NCI-H345 treated with DMSO at 0.1 percent for 48 hours (cell line): ENCODE measurements at regions not wholly inside any gene's neighbourhood (a gene's known extent, or its start where the extent isn't known, plus 50 kb on each side); places are given as distances from the start of the nearest gene placed in this dataset.
"Not testable (repeated sequence)": the region's sequence is repeated elsewhere in the genome, so short reads cannot be mapped to it uniquely, and the experiment has no call there.

ENCODE experiments used
- DNase-seq: peaks from one replicate; lab custom pipeline; 2025; ENCODE audit not compliant: unreplicated experiment; lab: John Stamatoyannopoulos, UW

GRCh38 chr15:44817797-44818196 is 81.5 kb downstream of the TRIM69 start:
- DNase-seq: not testable (repeated sequence)

DNA sequence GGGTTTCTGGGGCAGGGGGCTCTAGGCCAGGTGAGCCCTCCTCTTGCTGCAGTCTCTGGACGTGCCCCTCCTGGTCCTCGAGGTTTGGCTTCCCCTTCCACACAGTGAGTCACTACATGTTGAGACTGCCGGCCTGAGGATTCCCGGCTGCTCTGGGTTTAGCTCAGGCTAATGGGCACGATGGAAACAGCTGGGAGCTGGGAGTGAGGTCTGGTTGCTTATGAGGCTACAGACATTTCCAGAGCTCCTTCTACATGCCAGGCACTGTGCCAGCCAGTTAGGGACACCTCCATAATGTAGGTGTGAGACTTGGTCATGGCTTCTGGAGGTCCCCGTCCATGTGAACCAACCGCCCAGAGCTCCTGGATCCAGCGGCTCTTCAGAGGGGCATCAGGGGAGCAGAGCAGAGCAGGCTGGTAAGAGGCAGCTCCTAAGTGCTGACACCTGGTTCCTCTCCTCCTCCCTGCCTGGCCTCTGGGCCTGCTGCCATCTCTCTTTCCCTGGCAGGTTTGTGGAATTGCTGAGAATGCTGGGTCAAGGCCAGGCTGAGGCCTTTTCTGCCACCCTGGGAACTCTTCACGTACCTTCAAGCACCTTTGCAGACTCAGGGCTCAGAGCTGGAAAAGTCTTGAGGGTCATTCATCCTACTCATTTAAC is 83.1 kb downstream of the TRIM69 start:
- not testable (repeated sequence) for DNase-seq

- DNase-seq: not testable (repeated sequence)
These were observed 84.2 kb downstream of the TRIM69 start for GRCh38 chr15:44820535-44820934.

GRCh38 chr15:44820967-44821366 is 84.6 kb downstream of the TRIM69 start:
- DNase-seq: not testable (repeated sequence)

GRCh38 chr15:44824277-44825145 is 88.2 kb downstream of the TRIM69 start:
- not testable (repeated sequence) for DNase-seq

- not testable (repeated sequence) for DNase-seq
These were observed 90.3 kb downstream of the TRIM69 start for GRCh38 chr15:44826583-44826982.

DNA sequence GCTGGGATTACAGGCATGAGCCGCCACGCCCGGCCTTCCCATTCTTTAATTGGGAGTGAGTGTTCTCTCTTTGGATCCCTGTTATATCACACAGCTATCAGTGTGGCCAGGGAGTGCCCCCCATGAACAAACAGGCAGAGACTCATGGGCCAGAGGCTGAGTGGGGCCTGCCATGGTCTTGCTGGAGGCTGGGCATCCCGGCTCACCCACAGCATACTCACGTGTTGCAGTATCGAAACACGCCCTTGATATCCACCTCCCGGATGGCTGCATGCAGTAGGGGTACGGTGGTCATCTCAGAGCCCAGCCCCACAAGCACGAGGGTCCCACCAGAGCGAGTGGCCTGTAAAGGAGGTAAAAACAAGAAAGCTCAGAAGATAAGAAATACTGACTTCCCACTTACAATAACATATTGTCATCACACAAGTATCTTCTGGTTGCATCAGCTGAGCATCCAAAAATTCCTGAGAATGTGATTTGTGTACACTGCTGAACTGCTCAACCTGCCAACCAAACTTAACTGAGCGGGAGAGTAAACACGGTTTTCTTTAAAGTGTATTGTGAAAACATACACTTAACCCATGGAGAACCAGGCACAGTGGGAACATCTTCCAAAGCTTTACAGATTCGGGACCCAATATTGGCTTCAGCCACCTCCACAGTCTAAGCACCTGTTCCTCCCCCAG is 92.0 kb downstream of the TRIM69 start:
- DNase-seq: not testable (repeated sequence)

DNA sequence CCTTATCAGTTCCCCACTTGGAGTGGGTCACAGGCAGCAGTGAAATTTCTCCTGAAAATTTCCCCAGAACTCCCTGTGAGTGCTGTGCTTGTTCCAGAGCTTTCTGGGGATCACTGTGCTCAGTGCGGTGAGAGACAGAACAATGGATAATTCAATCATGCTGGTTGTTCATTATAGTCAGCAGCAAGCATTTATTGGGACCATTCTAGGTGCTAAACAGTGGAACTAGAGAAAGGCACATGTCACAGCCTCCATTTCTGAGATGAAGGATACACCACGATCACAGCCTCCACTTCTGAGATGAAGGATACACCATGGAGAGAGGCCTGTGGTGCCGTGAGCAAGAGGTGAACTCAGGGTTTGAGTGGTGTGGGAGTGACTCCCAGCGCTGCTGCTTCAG is 92.8 kb downstream of the TRIM69 start:
- not testable (repeated sequence) for DNase-seq

DNA sequence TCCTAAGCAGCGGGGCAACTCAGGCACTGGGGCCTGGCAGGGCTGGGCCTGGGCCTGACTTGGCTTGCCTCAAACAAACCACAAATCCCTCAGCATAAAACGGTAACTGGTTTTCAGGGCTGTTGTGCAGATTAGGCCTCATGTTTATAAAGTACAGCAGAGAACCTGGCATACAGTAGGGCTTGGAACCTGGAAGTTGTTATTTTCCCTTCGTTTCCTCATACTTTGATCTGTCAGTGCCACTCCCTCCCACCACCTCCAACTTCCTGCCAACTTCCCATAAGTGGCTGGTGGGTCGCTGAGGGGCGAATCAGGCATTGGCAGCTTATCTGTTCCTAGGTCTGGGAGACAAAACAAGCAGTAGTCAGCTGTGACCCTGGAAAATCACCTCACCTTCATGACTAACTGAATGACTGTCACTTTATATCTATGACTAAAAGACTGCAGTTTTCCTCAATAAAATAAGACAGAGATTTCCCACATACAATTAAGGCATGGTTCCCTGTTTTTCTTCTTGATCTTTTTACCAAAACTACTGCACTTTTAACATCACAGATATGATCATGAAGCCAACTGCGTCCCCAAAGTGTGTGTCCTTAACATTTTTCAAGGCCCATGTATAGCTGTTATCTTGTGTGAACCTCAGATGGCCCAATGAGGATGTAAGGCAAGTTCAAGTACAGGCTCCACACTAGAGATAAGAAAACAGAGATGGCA is 94.5 kb downstream of the TRIM69 start:
- DNase-seq: not testable (repeated sequence)

DNA sequence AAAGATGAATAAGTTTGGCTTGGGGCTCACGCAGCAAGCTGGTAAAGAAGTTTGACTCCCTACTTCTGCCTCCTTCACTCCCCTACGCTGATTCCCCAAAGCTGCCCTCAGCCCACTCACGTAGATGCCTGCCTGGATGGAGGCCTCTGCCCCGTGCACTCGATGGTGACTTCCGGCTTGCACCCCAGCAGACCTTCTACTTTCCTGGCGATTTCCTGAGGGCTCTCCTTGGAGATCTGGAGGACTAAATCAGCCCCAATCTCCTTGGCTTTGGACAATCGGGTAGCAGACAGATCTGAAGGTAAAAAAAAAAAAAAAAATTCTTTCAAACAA is 95.0 kb downstream of the TRIM69 start:
- DNase-seq: not testable (repeated sequence)

GRCh38 chr15:44832133-44832532 is 95.8 kb downstream of the TRIM69 start:
- not testable (repeated sequence) for DNase-seq

- DNase-seq: not testable (repeated sequence)
These were observed 96.8 kb downstream of the TRIM69 start for GRCh38 chr15:44833081-44833480.

- not testable (repeated sequence) for DNase-seq
These were observed 97.4 kb downstream of the TRIM69 start for GRCh38 chr15:44833761-44834160.

DNA sequence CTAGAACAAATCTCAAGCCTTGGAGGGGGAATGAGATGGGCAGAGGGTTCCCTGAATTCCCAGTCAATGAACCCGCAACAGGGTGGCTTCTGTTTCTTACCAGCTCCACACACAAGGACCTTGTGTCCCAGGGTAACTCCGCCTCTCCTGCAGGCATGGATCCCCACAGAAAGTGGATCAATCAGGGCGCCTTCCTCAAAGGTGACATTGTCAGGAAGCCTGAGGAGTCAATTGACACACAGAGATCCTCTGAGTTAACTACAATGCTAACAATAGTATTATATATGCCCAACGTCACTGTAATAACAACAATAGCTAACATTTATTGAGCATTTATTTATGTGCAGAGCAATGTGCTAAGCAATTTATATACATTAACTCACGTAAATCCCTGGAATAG is 98.8 kb downstream of the TRIM69 start:
- DNase-seq: not testable (repeated sequence)

GRCh38 chr15:44836094-44836493 is 99.8 kb downstream of the TRIM69 start:
- DNase-seq: no peak

GRCh38 chr15:44838929-44839328 is 102.6 kb downstream of the TRIM69 start:
- DNase-seq: not testable (repeated sequence)

- not testable (repeated sequence) for DNase-seq
These were observed 105.4 kb downstream of the TRIM69 start for GRCh38 chr15:44841762-44842161.

DNA sequence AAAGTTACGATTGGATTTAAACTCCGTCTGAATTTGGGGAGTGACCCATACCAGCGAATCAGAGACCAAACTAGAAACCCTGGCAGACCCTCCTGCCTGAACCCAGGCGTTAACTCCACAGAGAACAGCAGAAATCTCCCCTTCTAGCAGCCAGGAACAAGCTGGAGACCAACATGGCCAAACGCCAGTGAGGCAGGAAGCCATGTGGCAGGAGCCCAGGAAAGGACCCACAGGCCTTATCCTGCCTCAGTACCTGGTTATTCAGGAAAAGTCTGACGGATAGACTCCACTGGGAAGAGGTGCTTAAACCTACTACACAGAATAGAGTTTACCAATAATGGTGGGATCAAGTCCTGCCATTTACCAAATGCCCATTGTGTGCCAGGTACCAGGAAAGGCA is 106.6 kb downstream of the TRIM69 start:
- DNase-seq: not testable (repeated sequence)

GRCh38 chr15:44844936-44845335 is 108.6 kb downstream of the TRIM69 start:
- not testable (repeated sequence) for DNase-seq

DNA sequence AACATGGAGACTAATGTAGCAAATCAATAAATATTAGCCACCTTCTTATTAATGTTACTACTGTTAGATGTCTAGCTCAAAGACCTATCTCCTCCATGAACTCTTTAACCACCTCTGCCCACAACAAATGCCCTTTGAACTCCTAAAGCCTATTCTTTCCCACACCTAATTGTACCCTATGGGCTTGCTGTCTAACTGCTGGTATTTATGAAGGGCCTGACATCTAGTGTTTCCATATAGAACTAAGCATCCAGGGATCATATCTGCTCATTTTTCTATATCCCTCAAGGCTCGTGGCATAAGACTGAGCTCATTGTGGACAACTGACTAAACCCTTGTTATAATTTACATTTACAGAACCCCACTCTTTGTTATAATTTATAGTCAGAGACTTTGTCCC is 109.8 kb downstream of the TRIM69 start:
- DNase-seq: not testable (repeated sequence)

DNA sequence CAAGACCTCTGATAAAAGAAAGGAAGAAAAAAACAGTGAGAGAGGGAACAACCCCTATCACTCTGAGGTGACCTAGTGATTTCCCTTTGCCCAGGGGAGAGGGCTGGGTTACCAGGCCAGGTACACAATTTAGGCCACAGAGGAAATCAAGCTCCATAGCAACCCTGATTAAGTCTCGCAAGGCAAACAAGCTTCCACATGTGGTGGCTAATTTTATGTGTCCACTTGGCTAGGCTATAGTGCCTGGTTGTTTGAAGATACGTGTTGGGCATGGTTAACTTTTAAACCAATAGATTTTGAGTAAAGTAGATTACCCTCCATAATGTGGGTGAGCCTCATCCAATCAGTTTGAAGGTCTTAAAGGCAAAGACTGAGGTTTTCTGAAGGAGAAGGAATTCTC is 108.9 kb upstream of the TERB2 start:
- not testable (repeated sequence) for DNase-seq
